Effector memory CD8-positive, alpha-beta T cell (primary cell): ENCODE measurements at regions not wholly inside any gene's neighbourhood (a gene's known extent, or its start where the extent isn't known, plus 50 kb on each side); places are given as distances from the start of the nearest gene placed in this dataset.
"Not testable (repeated sequence)": the region's sequence is repeated elsewhere in the genome, so short reads cannot be mapped to it uniquely, and the experiment has no call there.

Source experiments
- ATAC-seq: fragments of 150-1000 bp; cut with Tn5 transposase; replicated peaks from 2 replicates; pipeline ENCODE4 v1.10.0; 2021; ENCODE audit warnings: mild to moderate bottlenecking, moderate library complexity
- DNase-seq, 3 experiments: peaks; one replicate each; pipeline ENCODE4 v3.0.0; 2021
- H3K27ac Mint-ChIP-seq, 2 donors: one replicate each; pipeline ENCODE4 v1.8.0; 2022; ENCODE audit warnings: mild to moderate bottlenecking in 2 of 2, mixed read lengths in 2 of 2, moderate library complexity in 2 of 2
- H3K27me3 Mint-ChIP-seq, 2 donors: one replicate each; pipeline ENCODE4 v1.8.0; 2022; ENCODE audit warnings: mixed read lengths in 2 of 2
- H3K36me3 Mint-ChIP-seq: one replicate; pipeline ENCODE4 v1.8.0; 2022; ENCODE audit warnings: mild to moderate bottlenecking, moderate library complexity, mixed read lengths; ENCODE audit not compliant: insufficient read depth
- H3K4me1 Mint-ChIP-seq, 2 donors: one replicate each; pipeline ENCODE4 v1.8.0; 2022; ENCODE audit warnings: low read depth in 2 of 2, mixed read lengths in 2 of 2
- H3K4me3 Mint-ChIP-seq, 2 donors: one replicate each; pipeline ENCODE4 v1.8.0; 2022; ENCODE audit warnings: mild to moderate bottlenecking in 2 of 2, mixed read lengths in 2 of 2, moderate library complexity in 2 of 2
- H3K9me3 Mint-ChIP-seq, 2 donors: one replicate each; pipeline ENCODE4 v1.8.0; 2022; ENCODE audit warnings: mixed read lengths in 2 of 2

GRCh38 chr7:53191191-53191695, 155.8 kb downstream of the POM121L12 start:
- Mint-ChIP-seq H3K27ac (no peak overlapping the region), H3K4me3 (no peak overlapping the region), H3K9me3 (peaks cover 5 to 18% of the 10 kb centered on the region in 2 donors), H3K4me1 (no peaks in the 10 kb centered on the region), H3K27me3 (no peaks in the 10 kb centered on the region), H3K36me3 (no peaks in the 10 kb centered on the region)
- ATAC-seq (no peak), DNase-seq (no peak)

- Mint-ChIP-seq H3K36me3 (no peaks in the 10 kb centered on the region), H3K27ac (no peak overlapping the region), H3K9me3 (peaks cover 5 to 18% of the 10 kb centered on the region in 2 donors), H3K4me1 (no peaks in the 10 kb centered on the region), H3K4me3 (no peak overlapping the region), H3K27me3 (no peaks in the 10 kb centered on the region)
- DNase-seq (no peak), ATAC-seq (no peak)
Measured at GRCh38 chr7:53191836-53192443, 156.5 kb downstream of the POM121L12 start.

GRCh38 chr7:53205006-53205405, 169.6 kb downstream of the POM121L12 start:
- H3K4me1 Mint-ChIP-seq, result no peaks in the 10 kb centered on the region
- no peak overlapping the region for H3K27ac Mint-ChIP-seq
- H3K9me3 Mint-ChIP-seq, result peaks cover 6 to 7% of the 10 kb centered on the region in 2 donors
- H3K4me3 Mint-ChIP-seq, result no peak overlapping the region
- no peaks in the 10 kb centered on the region for H3K27me3 Mint-ChIP-seq
- ATAC-seq (no peak), DNase-seq (no peak)
- no peaks in the 10 kb centered on the region for H3K36me3 Mint-ChIP-seq

GRCh38 chr7:53209129-53209528, 173.7 kb downstream of the POM121L12 start:
- Mint-ChIP-seq H3K4me3 (no peak overlapping the region), H3K27me3 (no peaks in the 10 kb centered on the region), H3K27ac (no peak overlapping the region), H3K4me1 (no peaks in the 10 kb centered on the region), H3K9me3 (peaks cover 2 to 12% of the 10 kb centered on the region in 2 donors), H3K36me3 (no peaks in the 10 kb centered on the region)
- DNase-seq (no peak), ATAC-seq (no peak)

GRCh38 chr7:53214463-53214862, 179.0 kb downstream of the POM121L12 start:
- Mint-ChIP-seq H3K27ac (no peak overlapping the region), H3K9me3 (peaks cover 7 to 28% of the 10 kb centered on the region in 2 donors)

GRCh38 chr7:53218730-53219504, 183.5 kb downstream of the POM121L12 start:
- no peak for ATAC-seq
- no peaks in the 10 kb centered on the region for H3K27me3 Mint-ChIP-seq
- no peaks in the 10 kb centered on the region for H3K4me1 Mint-ChIP-seq
- peaks cover 10 to 25% of the 10 kb centered on the region in 2 donors for H3K9me3 Mint-ChIP-seq
- no peak overlapping the region for H3K27ac Mint-ChIP-seq
- DNase-seq, result no peak
- no peak overlapping the region for H3K4me3 Mint-ChIP-seq
- peaks cover 3% of the 10 kb centered on the region for H3K36me3 Mint-ChIP-seq

More at GRCh38 chr7:53214463-53214862, 179.0 kb downstream of the POM121L12 start:
- H3K4me1 Mint-ChIP-seq, result no peaks in the 10 kb centered on the region
- no peak overlapping the region for H3K4me3 Mint-ChIP-seq
- DNase-seq (no peak), ATAC-seq (no peak)
- H3K27me3 Mint-ChIP-seq, result no peaks in the 10 kb centered on the region
- H3K36me3 Mint-ChIP-seq, result peaks cover 3% of the 10 kb centered on the region

- Mint-ChIP-seq H3K4me1 (no peaks in the 10 kb centered on the region), H3K4me3 (no peak overlapping the region), H3K36me3 (no peaks in the 10 kb centered on the region), H3K27me3 (no peaks in the 10 kb centered on the region), H3K9me3 (no peaks in the 10 kb centered on the region), H3K27ac (no peak overlapping the region)
- ATAC-seq (no peak), DNase-seq (no peak)
Measured at GRCh38 chr7:53229202-53229601, 193.8 kb downstream of the POM121L12 start.

- ATAC-seq, result no peak
- Mint-ChIP-seq H3K4me3 (no peak overlapping the region), H3K27me3 (no peaks in the 10 kb centered on the region), H3K4me1 (no peaks in the 10 kb centered on the region), H3K9me3 (peaks cover 12 to 15% of the 10 kb centered on the region in 2 donors), H3K27ac (peak overlapping the region in 1 of 2 donors; percentile 42), H3K36me3 (no peaks in the 10 kb centered on the region)
- DNase-seq, result no peak
Measured at GRCh38 chr7:53237344-53237913, 202.0 kb downstream of the POM121L12 start.

GRCh38 chr7:53238021-53238605, 202.7 kb downstream of the POM121L12 start:
- no peaks in the 10 kb centered on the region for H3K27me3 Mint-ChIP-seq
- no peak overlapping the region for H3K4me3 Mint-ChIP-seq
- DNase-seq (no peak), ATAC-seq (no peak)
- no peaks in the 10 kb centered on the region for H3K36me3 Mint-ChIP-seq
- H3K4me1 Mint-ChIP-seq, result no peaks in the 10 kb centered on the region
- peaks cover 12 to 15% of the 10 kb centered on the region in 2 donors for H3K9me3 Mint-ChIP-seq
- H3K27ac Mint-ChIP-seq, result peak overlapping the region in 1 of 2 donors; percentile 42

- H3K4me1 Mint-ChIP-seq, H3K4me3 Mint-ChIP-seq, H3K36me3 Mint-ChIP-seq, DNase-seq, ATAC-seq, H3K27me3 Mint-ChIP-seq, H3K27ac Mint-ChIP-seq: not testable (repeated sequence)
- H3K9me3 Mint-ChIP-seq, result peaks cover 12 to 15% of the 10 kb centered on the region in 2 donors
Measured at GRCh38 chr7:53239151-53239550, 203.7 kb downstream of the POM121L12 start.

GRCh38 chr7:53245721-53246120, 210.3 kb downstream of the POM121L12 start:
- peaks cover 11 to 19% of the 10 kb centered on the region in 2 donors for H3K9me3 Mint-ChIP-seq

GRCh38 chr7:53246957-53247356, 211.5 kb downstream of the POM121L12 start:
- Mint-ChIP-seq H3K36me3 (no peaks in the 10 kb centered on the region), H3K9me3 (peaks cover 1 to 8% of the 10 kb centered on the region in 2 donors), H3K27me3 (no peaks in the 10 kb centered on the region), H3K27ac (no peak overlapping the region), H3K4me1 (no peaks in the 10 kb centered on the region), H3K4me3 (no peak overlapping the region)
- ATAC-seq (no peak), DNase-seq (no peak)

More at GRCh38 chr7:53245721-53246120, 210.3 kb downstream of the POM121L12 start:
- Mint-ChIP-seq H3K36me3 (no peaks in the 10 kb centered on the region), H3K27ac (no peak overlapping the region), H3K4me1 (no peaks in the 10 kb centered on the region), H3K27me3 (no peaks in the 10 kb centered on the region), H3K4me3 (no peak overlapping the region)
- DNase-seq (no peak), ATAC-seq (no peak)

GRCh38 chr7:53252539-53252938, 217.1 kb downstream of the POM121L12 start:
- no peak for ATAC-seq
- Mint-ChIP-seq H3K36me3 (no peaks in the 10 kb centered on the region), H3K27ac (no peak overlapping the region), H3K9me3 (peaks cover 1 to 3% of the 10 kb centered on the region in 2 donors), H3K4me1 (no peaks in the 10 kb centered on the region), H3K4me3 (no peak overlapping the region), H3K27me3 (no peaks in the 10 kb centered on the region)
- no peak for DNase-seq
